22Rv1 (cell line): ENCODE measurements at regions not wholly inside any gene's neighbourhood (a gene's known extent, or its start where the extent isn't known, plus 50 kb on each side); places are given as distances from the start of the nearest gene placed in this dataset.

Experiments used
- CTCF ChIP-seq: fragments of 450-650 bp; IDR thresholded peaks from 2 replicates; pipeline ENCODE4 v1.5.1; 2017; ENCODE audit warnings: mild to moderate bottlenecking
- ZFX ChIP-seq: fragments of 450-650 bp; IDR thresholded peaks from 2 replicates; pipeline ENCODE4 v1.6.1; 2017; ENCODE audit warnings: antibody characterized with exemption, borderline replicate concordance

DNA sequence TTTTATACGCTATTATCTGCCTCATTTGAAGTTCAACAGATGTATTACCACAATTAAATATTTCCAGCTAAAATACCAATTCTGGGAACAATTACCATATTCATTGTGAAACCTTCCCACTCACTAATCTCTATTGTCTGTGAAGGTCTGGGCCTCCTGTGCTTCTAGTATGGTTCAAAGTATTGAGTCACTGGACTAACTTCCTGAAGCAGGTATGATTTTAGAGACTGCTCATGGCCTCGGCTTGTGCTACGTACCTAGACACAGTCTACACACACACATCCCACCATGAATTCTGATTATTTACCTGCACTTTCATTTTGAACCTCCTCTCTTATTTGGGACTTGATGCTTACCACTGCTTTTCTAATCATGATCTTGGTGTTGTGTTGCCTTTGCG, 180.7 kb upstream of the EPHA4 start:
- TF ChIP-seq CTCF (no peak), ZFX (no peak)
